HG03159 (cell line): ENCODE measurements at regions not wholly inside any gene's neighbourhood (a gene's known extent, or its start where the extent isn't known, plus 50 kb on each side); places are given as distances from the start of the nearest gene placed in this dataset.
"Not testable (repeated sequence)": the region's sequence is repeated elsewhere in the genome, so short reads cannot be mapped to it uniquely, and the experiment has no call there.

Experiments
- ATAC-seq: cut with Tn5 transposase; IDR thresholded peaks from one replicate; pipeline ENCODE4 v1.9.1; 2021; ENCODE audit warnings: mild to moderate bottlenecking, moderate library complexity; ENCODE audit not compliant: unreplicated experiment

GRCh38 chr15:20245856-20246255 lies 295.7 kb downstream of the GOLGA6L6 start:
- not testable (repeated sequence) for ATAC-seq

DNA sequence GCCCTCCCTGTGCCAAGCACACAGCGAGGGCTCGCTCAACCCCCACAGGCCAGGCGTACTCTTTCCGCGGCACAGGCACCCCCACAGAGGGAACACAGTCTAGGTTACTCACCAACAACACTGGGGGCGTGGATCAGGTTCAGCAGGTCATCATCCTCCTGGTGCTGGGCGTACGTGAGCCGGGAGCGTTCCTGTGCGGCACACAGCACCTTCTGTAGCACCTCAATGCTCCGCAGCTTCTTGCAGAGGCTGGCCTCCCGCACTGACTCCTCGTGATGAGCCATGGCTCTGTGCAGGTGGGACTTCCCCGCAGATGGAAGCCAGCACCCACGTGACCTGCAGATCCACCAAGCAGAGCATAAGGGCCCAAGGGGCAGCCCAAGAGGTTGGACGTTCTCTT lies 296.8 kb downstream of the GOLGA6L6 start:
- not testable (repeated sequence) for ATAC-seq

DNA sequence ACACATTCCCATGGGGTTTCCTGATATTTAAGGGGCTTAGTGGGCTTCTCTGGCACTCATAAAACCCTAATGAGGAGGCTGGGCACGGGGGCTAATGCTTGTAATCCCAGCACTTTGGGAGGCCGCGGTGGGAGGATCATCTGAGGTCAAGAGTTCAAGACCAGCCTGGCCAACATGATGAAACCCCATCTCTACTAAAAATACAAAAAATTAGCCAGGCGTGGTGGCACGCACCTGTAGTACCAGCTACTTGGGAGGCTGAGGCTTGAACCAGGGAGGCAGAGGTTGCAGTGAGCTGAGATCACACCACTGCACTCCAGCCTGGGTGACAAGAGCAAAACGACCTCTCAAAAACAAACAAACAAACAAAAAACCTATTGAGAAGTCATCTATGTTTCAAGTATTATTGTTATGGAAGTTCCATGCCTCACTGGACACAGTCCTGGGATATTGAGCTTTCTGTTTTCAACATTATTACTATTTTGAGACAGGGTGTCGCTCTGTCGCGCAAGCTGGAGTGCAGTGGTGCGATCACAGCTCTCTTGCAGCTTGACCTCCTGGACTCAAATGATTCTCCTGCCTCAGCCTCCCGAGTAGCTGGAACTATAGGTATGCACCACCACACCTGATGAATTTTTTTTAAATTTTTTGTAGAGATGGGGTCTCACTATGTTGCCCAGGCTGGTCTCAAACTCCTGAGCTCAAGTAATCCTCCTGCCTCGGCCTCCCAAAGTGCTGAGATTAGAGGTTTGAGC lies 297.9 kb downstream of the GOLGA6L6 start:
- ATAC-seq: not testable (repeated sequence)

DNA sequence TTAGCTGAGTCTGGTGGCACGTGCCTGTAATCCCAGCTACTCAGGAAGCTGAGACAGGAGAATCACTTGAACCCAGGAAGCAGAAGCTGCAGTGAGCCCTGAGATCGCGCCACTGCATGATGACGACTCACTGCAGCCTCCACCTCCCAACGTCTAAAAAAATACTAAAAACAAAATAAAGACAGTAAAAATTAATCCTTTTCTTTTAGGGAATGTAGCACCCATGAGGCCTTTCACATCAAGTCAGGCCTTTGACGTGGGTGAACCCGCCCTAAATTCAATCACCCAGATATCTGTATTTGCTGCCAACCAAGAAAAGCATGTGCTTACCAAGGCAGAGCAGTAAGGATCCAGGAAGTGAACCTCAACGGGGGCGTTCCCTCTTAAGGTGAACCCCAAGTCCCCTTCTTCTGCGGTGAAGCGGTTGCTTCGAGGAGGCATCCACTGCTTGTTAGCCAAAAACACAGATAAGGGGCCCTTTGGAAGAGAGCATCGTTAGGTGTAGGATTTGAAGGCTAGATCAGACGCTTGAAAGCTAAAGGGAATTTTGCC lies 301.2 kb downstream of the GOLGA6L6 start:
- not testable (repeated sequence) for ATAC-seq

- not testable (repeated sequence) for ATAC-seq
Measured at GRCh38 chr15:20239186-20239585, 302.4 kb downstream of the GOLGA6L6 start.

GRCh38 chr15:20237256-20238020 lies 304.2 kb downstream of the GOLGA6L6 start:
- not testable (repeated sequence) for ATAC-seq

- not testable (repeated sequence) for ATAC-seq
Measured at GRCh38 chr15:20235728-20236127, 305.9 kb downstream of the GOLGA6L6 start.

DNA sequence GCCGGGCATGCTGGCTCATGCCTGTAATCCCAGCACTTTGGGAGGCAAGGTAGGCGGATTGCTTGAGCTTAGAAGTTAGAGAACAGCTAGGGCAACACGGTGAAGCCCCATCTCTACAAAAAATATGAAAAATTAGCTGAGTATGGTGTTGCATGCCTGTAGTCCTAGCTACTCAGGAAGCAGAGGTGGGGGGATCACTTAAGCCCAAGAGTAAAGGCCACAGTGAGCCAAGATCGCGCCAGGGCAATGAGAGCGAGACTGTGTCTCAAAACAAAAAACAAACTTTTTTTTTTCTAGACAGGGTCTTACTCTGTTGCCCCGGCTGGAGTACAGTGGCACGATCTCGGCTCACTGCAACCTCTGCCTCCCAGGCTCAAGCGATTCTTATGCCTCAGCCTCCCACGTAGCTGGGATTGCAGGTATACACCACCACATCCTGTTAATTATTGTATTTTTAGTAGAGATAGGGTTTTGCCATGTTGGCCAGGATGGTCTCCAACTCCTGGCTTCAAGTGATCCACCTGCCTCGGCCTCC lies 307.5 kb downstream of the GOLGA6L6 start:
- ATAC-seq: not testable (repeated sequence)

- ATAC-seq: not testable (repeated sequence)
Measured at GRCh38 chr15:20232457-20232856, 309.1 kb downstream of the GOLGA6L6 start.

DNA sequence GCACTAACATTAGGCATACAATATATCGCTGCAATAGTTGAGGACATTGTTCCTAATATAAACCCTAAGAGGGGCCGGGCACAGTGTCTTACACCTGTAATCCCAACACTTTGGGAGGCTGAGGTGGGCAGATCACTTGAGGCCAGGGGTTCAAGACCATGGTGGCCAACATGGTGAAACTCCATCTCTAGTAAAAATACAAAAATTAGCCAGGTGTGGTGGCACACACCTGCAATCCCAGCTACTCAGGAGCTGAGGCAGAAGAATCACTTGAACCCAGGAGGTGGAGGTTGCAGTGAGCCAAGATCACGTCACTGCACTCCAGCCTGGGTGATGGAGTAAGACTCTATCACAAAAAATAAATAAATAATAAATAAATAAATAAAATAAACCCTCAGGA lies 310.9 kb downstream of the GOLGA6L6 start:
- not testable (repeated sequence) for ATAC-seq

- ATAC-seq: not testable (repeated sequence)
Measured at GRCh38 chr15:20228791-20229190, 312.8 kb downstream of the GOLGA6L6 start.

- not testable (repeated sequence) for ATAC-seq
Measured at GRCh38 chr15:20227119-20227853, 314.3 kb downstream of the GOLGA6L6 start.

- ATAC-seq: not testable (repeated sequence)
Measured at GRCh38 chr15:20226531-20226930, 315.1 kb downstream of the GOLGA6L6 start.

- not testable (repeated sequence) for ATAC-seq
Measured at GRCh38 chr15:20221063-20221462, 320.5 kb downstream of the GOLGA6L6 start.

GRCh38 chr15:20219171-20219570 lies 322.4 kb downstream of the GOLGA6L6 start:
- not testable (repeated sequence) for ATAC-seq

- not testable (repeated sequence) for ATAC-seq
Measured at GRCh38 chr15:20215700-20216099, 325.9 kb downstream of the GOLGA6L6 start.

DNA sequence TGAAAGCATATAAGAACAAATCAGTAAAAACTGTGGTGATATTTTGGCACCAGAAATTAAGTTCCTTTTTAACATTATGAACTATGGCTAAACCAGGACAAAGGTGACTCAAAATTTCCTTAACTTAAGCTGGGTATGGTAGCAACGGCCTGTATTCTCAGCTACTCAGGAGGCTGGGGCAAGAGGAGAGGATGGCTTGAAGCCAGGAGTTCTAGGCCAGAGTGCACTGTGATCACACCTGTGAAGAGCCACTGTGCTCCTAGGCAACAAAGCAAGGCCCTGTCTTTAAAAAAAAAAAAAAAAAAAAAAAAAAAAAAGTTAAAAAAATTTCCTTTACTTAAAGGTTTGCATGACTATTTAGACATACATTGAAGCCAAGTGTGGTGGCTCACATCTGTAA lies 327.5 kb downstream of the GOLGA6L6 start:
- not testable (repeated sequence) for ATAC-seq

DNA sequence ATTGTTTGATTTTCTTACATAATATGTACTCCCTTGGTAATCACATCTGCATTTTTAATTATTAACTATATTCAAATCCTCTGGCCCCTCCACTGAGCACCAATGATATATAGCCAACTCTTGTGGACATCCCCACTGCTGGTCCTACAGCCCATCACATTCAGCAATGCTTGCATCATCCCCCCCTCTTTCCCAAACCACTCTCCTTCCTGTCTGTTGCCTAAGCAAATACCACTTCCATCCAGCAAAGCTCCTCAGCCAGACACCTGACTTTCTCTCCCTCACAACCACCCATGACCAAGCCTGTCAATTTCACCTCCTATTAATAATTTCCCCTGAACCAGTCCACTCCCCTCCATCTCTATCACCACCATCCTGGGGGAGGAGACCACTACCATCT lies 330.1 kb downstream of the GOLGA6L6 start:
- ATAC-seq: not testable (repeated sequence)

GRCh38 chr15:20209973-20210372 lies 331.6 kb downstream of the GOLGA6L6 start:
- not testable (repeated sequence) for ATAC-seq

DNA sequence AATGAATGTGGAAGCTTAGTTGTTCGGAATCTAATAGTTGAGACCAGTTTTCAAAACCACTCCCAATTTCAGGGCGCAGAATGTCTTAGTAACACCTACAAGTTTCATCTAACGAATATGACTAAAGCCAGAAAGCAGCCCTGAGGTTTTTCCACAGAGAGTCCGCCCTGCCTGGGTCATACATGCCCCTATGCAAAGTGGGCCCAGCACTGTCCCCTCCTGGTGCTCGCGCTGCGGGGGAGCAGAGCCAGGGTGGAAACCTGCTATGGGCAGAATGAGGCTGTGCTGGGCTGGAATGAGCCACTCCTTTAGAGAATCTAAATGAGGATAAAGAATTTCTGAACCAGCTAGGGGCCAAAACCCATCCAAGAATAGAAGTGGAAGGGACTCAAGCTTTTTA lies 334.0 kb downstream of the GOLGA6L6 start:
- ATAC-seq: not testable (repeated sequence)

DNA sequence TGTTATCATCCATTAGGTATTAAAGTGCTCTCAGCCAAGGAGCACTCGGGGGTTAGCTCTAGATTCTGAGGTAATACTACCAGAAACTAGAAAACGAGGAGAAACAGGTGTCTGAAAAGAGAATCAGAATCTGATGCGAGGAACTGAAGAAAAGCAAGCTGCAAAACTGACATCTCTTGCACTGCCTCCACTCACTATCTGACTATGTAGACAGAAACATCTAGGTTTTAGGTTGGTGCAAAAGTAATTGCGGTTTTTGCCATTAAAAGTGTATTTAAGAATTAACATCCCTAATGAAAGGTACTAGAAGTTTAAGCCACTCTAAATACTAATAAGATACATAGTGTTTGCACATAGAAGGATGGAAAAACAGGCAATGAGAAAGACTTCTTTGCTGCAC lies 334.4 kb downstream of the GOLGA6L6 start:
- ATAC-seq: not testable (repeated sequence)
